SK-N-SH (cell line): ENCODE measurements at regions not wholly inside any gene's neighbourhood (a gene's known extent, or its start where the extent isn't known, plus 50 kb on each side); places are given as distances from the start of the nearest gene placed in this dataset.

Experiments
- CTCF ChIA-PET: fragments of 300-600, 350-600 bp; formaldehyde crosslinking; extraction: SDS; loops from one replicate; lab custom pipeline; 2021; lab: Yijun Ruan, JAX
- POLR2A ChIA-PET: fragments of 350-600 bp; sonication (Branson Sonifier 250); formaldehyde crosslinking; extraction: SDS; loops from one replicate; lab custom pipeline; 2020; ENCODE audit warnings: antibody characterized with exemption, inconsistent platforms; lab: Yijun Ruan, JAX
- DNase-seq: peaks from one replicate; pipeline ENCODE4 v3.0.0; 2012
- H2AFZ ChIP-seq: fragments of 200-600 bp; sonication (generic); 2 replicates; pipeline ENCODE4 v1.8.1; 2016; ENCODE audit warnings: antibody characterized with exemption, mild to moderate bottlenecking, low read depth
- H3F3A ChIP-seq: fragments of 200-600 bp; sonication (generic); replicated peaks from 2 replicates; pipeline ENCODE3; 2016; ENCODE audit warnings: antibody characterized with exemption, mild to moderate bottlenecking; ENCODE audit not compliant: insufficient read depth
- H3K27ac ChIP-seq, 2 experiments: fragments of 200-500 bp in 1 of 2; fragments of 200-600 bp in 1 of 2; sonication (Bioruptor generic) in 1 of 2; sonication (generic), shearing (Covaris generic) in 1 of 2; 2 replicates each; pipeline versions ENCODE4 v1.5.1 to v1.6.1; 2014 to 2016; ENCODE audit warnings: low read depth in 2 of 2, inconsistent platforms in 1 of 2, low read length in 1 of 2, mild to moderate bottlenecking in 1 of 2, mixed read lengths in 1 of 2
- H3K27me3 ChIP-seq: fragments of 200-600 bp; sonication (generic), shearing (Covaris generic); 2 replicates; pipeline ENCODE4 v1.6.1; 2016; ENCODE audit warnings: mixed run types; ENCODE audit not compliant: insufficient read depth
- H3K36me3 ChIP-seq, 2 experiments: fragments of 200-500 bp in 1 of 2; fragments of 200-600 bp in 1 of 2; sonication (Bioruptor generic) in 1 of 2; sonication (generic) in 1 of 2; replicated peaks in 1 of 2; 2 replicates each; pipeline versions ENCODE3 to v1.5.1; 2014 to 2016; ENCODE audit warnings: low read length in 1 of 2, mild to moderate bottlenecking in 1 of 2; ENCODE audit not compliant: insufficient read depth in 2 of 2, control insufficient read depth in 1 of 2
- H3K4me1 ChIP-seq, 2 experiments: fragments of 200-500 bp in 1 of 2; fragments of 200-600 bp in 1 of 2; sonication (Bioruptor generic) in 1 of 2; sonication (generic), shearing (Covaris generic) in 1 of 2; 2 replicates each; pipeline versions ENCODE4 v1.5.1 to v1.6.1; 2014 to 2016; ENCODE audit warnings: low read depth in 1 of 2, low read length in 1 of 2, mixed run types in 1 of 2; ENCODE audit not compliant: insufficient read depth in 2 of 2, control insufficient read depth in 1 of 2
- H3K4me2 ChIP-seq: fragments of 200-600 bp; sonication (generic), shearing (Covaris generic); 2 replicates; pipeline ENCODE4 v1.6.1; 2017; ENCODE audit warnings: mixed run types
- H3K4me3 ChIP-seq, 2 experiments: fragments of 200-500 bp in 1 of 2; fragments of 200-600 bp in 1 of 2; sonication (Bioruptor generic) in 1 of 2; sonication (generic), shearing (Covaris generic) in 1 of 2; 2 replicates each; pipeline versions ENCODE4 v1.5.1 to v1.8.1; 2014 to 2016; ENCODE audit warnings: low read depth in 2 of 2, inconsistent platforms in 1 of 2, low read length in 1 of 2, mild to moderate bottlenecking in 1 of 2, mixed read lengths in 1 of 2, moderate library complexity in 1 of 2
- H3K79me2 ChIP-seq: fragments of 200-600 bp; sonication (generic); 2 replicates; pipeline ENCODE4 v1.8.1; 2017; ENCODE audit warnings: mild to moderate bottlenecking; ENCODE audit not compliant: insufficient read depth
- H3K9ac ChIP-seq: fragments of 200-600 bp; sonication (generic); 2 replicates; pipeline ENCODE4 v1.6.1; 2017; ENCODE audit warnings: mixed run types
- H3K9me2 ChIP-seq: fragments of 200-600 bp; sonication (generic); 2 replicates; pipeline ENCODE4 v1.6.1; 2017; ENCODE audit warnings: mixed run types
- H3K9me3 ChIP-seq: fragments of 200-600 bp; sonication (generic); 2 replicates; pipeline ENCODE4 v1.6.1; 2017; ENCODE audit warnings: mixed run types, mild to moderate bottlenecking, moderate library complexity
- H4K20me1 ChIP-seq: fragments of 200-600 bp; sonication (generic); 2 replicates; pipeline ENCODE4 v1.6.1; 2017; ENCODE audit warnings: mild to moderate bottlenecking, mixed run types; ENCODE audit not compliant: insufficient read depth
- EP300 ChIP-seq, 2 experiments: IDR thresholded peaks; 2 replicates each; pipeline versions ENCODE4 v1.4.0 to v1.6.1; 2012; ENCODE audit warnings: borderline replicate concordance in 1 of 2, low read depth in 1 of 2, low read length in 1 of 2
- EZH2phosphoT487 ChIP-seq: fragments of 200-600 bp; sonication (generic); IDR thresholded peaks from 2 replicates; pipeline ENCODE4 v1.6.1; 2017; ENCODE audit warnings: low read depth, mixed run types, mild to moderate bottlenecking, antibody characterized with exemption, moderate library complexity, borderline replicate concordance
- FOSL2 ChIP-seq: IDR thresholded peaks from 2 replicates; pipeline ENCODE4 v1.4.0; 2012; ENCODE audit warnings: low read depth, mild to moderate bottlenecking, moderate library complexity, borderline replicate concordance
- FOXM1 ChIP-seq: IDR thresholded peaks from 2 replicates; pipeline ENCODE4 v1.4.0; 2012; ENCODE audit warnings: low read depth, mild to moderate bottlenecking
- GABPA ChIP-seq: IDR thresholded peaks from 2 replicates; pipeline ENCODE4 v1.4.0; 2012; ENCODE audit warnings: low read depth, mild to moderate bottlenecking
- IRF3 ChIP-seq: fragments of 150-350 bp; IDR thresholded peaks from 2 replicates; pipeline ENCODE4 v1.6.1; 2016; ENCODE audit warnings: mild to moderate bottlenecking, low read depth, low read length
- JUND ChIP-seq: IDR thresholded peaks from 2 replicates; pipeline ENCODE4 v1.4.0; 2012
- MEF2A ChIP-seq: IDR thresholded peaks from 2 replicates; pipeline ENCODE4 v1.4.0; 2012; ENCODE audit warnings: low read depth, borderline replicate concordance
- NFIC ChIP-seq: IDR thresholded peaks from 2 replicates; pipeline ENCODE4 v1.4.0; 2012; ENCODE audit warnings: borderline replicate concordance
- NRF1 ChIP-seq: IDR thresholded peaks from 2 replicates; pipeline ENCODE4 v1.6.1; 2012; ENCODE audit warnings: low read depth, mild to moderate bottlenecking, low read length
- RAD21 ChIP-seq: IDR thresholded peaks from 2 replicates; pipeline ENCODE4 v1.6.1; 2012; ENCODE audit warnings: mild to moderate bottlenecking, low read length
- RXRA ChIP-seq: IDR thresholded peaks from 2 replicates; pipeline ENCODE4 v1.4.0; 2012; ENCODE audit warnings: low read depth, mild to moderate bottlenecking, borderline replicate concordance
- SIN3A ChIP-seq: IDR thresholded peaks from 2 replicates; pipeline ENCODE4 v1.6.1; 2012; ENCODE audit warnings: low read depth, mild to moderate bottlenecking, low read length, moderate library complexity, borderline replicate concordance
- SMC3 ChIP-seq: IDR thresholded peaks from 2 replicates; pipeline ENCODE4 v1.6.1; 2012; ENCODE audit warnings: low read depth, low read length, improper control_type of control experiment
- USF2 ChIP-seq: fragments of 150-350 bp; IDR thresholded peaks from 2 replicates; pipeline ENCODE4 v1.6.1; 2017; ENCODE audit warnings: antibody characterized with exemption, low read length, low read depth, borderline replicate concordance
- WGBS: methylation state at CpG from one replicate; pipeline ENCODE4 v1.1.6; 2017; ENCODE audit warnings: low lambda C conversion rate; 5-methylcytosine and 5-hydroxymethylcytosine counted together
- TF ChIP-seq, protein P1 (sequence below): fragments of 200-600 bp; sonication (generic); IDR thresholded peaks from 2 replicates; pipeline ENCODE4 v1.6.1; 2017; ENCODE audit warnings: antibody characterized with exemption, mild to moderate bottlenecking, moderate library complexity
- TF ChIP-seq, protein P2 (sequence below): IDR thresholded peaks from 2 replicates; pipeline ENCODE4 v1.4.0; 2012; ENCODE audit warnings: low read depth

DNA sequence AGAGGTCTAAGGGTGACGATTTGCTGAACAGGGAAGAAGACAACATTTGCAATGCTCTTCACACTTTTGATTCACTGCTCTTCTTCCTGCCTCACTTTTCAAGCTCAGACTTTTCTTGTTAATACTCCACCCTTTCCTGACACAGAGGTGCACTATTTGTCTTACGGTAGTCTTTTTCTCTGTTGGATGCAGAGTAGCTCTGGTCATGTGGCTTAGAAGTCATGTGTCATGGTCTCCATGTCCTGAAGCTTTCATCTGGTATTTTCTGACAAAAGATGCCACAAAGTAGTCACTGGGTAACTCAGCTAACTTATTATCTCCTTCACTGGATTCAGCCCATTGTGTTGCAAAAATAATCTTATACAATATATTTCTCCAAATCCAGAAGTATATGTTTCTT lies 149.1 kb downstream of the TFEC start:
- H3K9me2 ChIP-seq = no peaks in the 10 kb centered on the region
- no peaks in the 10 kb centered on the region for H3K79me2 ChIP-seq
- 0 out of 2 replicates have a peak, but pooled peaks cover 6% of the 10 kb centered on the region for H3K27me3 ChIP-seq
- H3K4me1 ChIP-seq = no peaks in the 10 kb centered on the region
- H2AFZ ChIP-seq = no peak overlapping the region
- WGBS = 6% methylated on average over 2 of the region's 2 CpGs
- no peaks in the 10 kb centered on the region for H3K36me3 ChIP-seq
- H4K20me1 ChIP-seq = no peaks in the 10 kb centered on the region
- no peak for TF ChIP-seq RAD21
- no peak for TF ChIP-seq NRF1
- TF ChIP-seq, protein P1, sequence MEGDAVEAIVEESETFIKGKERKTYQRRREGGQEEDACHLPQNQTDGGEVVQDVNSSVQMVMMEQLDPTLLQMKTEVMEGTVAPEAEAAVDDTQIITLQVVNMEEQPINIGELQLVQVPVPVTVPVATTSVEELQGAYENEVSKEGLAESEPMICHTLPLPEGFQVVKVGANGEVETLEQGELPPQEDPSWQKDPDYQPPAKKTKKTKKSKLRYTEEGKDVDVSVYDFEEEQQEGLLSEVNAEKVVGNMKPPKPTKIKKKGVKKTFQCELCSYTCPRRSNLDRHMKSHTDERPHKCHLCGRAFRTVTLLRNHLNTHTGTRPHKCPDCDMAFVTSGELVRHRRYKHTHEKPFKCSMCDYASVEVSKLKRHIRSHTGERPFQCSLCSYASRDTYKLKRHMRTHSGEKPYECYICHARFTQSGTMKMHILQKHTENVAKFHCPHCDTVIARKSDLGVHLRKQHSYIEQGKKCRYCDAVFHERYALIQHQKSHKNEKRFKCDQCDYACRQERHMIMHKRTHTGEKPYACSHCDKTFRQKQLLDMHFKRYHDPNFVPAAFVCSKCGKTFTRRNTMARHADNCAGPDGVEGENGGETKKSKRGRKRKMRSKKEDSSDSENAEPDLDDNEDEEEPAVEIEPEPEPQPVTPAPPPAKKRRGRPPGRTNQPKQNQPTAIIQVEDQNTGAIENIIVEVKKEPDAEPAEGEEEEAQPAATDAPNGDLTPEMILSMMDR = no peak
- TF ChIP-seq FOXM1 = no peak
- no peak for TF ChIP-seq GABPA
- no peak overlapping the region for H3K27ac ChIP-seq
- H3K4me3 ChIP-seq = no peak overlapping the region
- no peak overlapping the region for H3K4me2 ChIP-seq
- no peaks in the 10 kb centered on the region for H3K9me3 ChIP-seq
- POLR2A ChIA-PET = no interaction called here
- DNase-seq = no peak
- no peak overlapping the region for H3K9ac ChIP-seq
- CTCF ChIA-PET = no interaction called here
- H3F3A ChIP-seq = no peaks in the 10 kb centered on the region

GRCh38 chr7:115879171-115879570 lies 151.4 kb downstream of the TFEC start:
- Histone ChIP-seq H3K9ac (no peak overlapping the region), H3K27me3 (0 out of 2 replicates have a peak, but pooled peaks cover 6% of the 10 kb centered on the region), H3K27ac (no peak overlapping the region), H3K4me2 (no peak overlapping the region), H3K79me2 (no peaks in the 10 kb centered on the region), H3K9me3 (no peaks in the 10 kb centered on the region), H3F3A (no peaks in the 10 kb centered on the region), H4K20me1 (no peaks in the 10 kb centered on the region), H3K36me3 (no peaks in the 10 kb centered on the region), H3K4me1 (no peaks in the 10 kb centered on the region), H3K4me3 (no peak overlapping the region), H3K9me2 (no peaks in the 10 kb centered on the region), H2AFZ (no peak overlapping the region)
- CTCF ChIA-PET = interaction anchor here (0.5 kb wide), 1 partner anchor 26 kb away, joined by 3 read pairs; no protein-coding TSS in a partner anchor
- POLR2A ChIA-PET = no interaction called here
- 2% methylated on average over 2 of the region's 2 CpGs for WGBS
- no peak for DNase-seq
- TF ChIP-seq, protein P1 = no peak
- TF ChIP-seq GABPA (no peak), JUND (no peak), USF2 (no peak), EZH2phosphoT487 (no peak), NFIC (no peak), FOSL2 (no peak), RXRA (no peak), SIN3A (no peak), IRF3 (no peak), NRF1 (no peak), EP300 (IDR thresholded peaks at IDR 0.05; ENCODE audit: borderline replicate concordance in 1 of 2, low read depth in 1 of 2, low read length in 1 of 2) (no peak), SMC3 (no peak), MEF2A (no peak)
- TF ChIP-seq, protein P2, sequence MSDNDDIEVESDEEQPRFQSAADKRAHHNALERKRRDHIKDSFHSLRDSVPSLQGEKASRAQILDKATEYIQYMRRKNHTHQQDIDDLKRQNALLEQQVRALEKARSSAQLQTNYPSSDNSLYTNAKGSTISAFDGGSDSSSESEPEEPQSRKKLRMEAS = no peak
